ENCODE measurements at regions not wholly inside any gene's neighbourhood (a gene's known extent, or its start where the extent isn't known, plus 50 kb on each side); places are given as distances from the start of the nearest gene placed in this dataset.
"Not testable (repeated sequence)": the region's sequence is repeated elsewhere in the genome, so short reads cannot be mapped to it uniquely, and the experiment has no call there.

- DNase-seq (ENCODE audit: low read depth), result no peak
These were observed 50.6 kb upstream of the SLC44A3 start for GRCh38 chr1:94769551-94769950.

DNA sequence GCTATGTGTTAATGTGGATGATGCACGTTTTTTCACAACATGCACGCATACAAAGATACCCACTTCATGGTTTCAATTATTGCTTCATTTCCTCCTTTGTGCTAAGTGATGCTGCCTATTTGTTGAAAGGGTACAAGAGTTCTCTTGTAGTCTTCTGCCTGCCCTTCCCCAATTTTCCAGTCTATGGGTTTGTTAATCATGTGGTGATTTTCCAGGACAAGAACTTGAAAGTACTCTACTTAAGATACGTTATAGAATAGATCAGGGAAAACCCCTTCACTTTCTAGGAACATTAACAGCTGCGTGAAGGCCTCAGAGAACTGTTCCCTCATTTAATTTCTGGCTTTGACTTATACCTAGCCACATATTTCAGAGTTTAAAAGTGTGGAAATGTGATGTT lies 52.1 kb upstream of the SLC44A3 start:
- no peak for DNase-seq (ENCODE audit: low read depth)

GRCh38 chr1:94765958-94766357 lies 54.2 kb upstream of the SLC44A3 start:
- DNase-seq (ENCODE audit: low read depth), result no peak

DNA sequence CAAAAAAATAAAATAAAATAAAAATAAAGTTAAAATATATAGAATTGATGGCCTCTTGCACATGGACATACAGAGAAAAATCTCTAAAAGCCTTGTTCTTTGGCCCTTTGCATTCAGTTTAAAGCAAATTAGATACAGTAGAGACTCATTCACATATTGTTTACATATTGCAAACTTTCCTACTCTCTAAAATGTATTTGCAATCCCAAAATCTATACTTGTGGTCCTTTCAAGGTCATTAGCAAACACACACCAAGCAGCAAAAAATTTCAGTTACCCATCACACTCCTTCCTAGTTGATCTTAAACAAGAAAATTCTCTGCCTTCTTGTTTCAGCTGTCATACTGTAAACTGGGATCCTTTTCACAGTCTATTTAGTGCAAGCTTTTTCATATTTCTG lies 61.0 kb upstream of the SLC44A3 start:
- DNase-seq (ENCODE audit: low read depth), result no peak

GRCh38 chr1:94757931-94758330 lies 62.2 kb upstream of the SLC44A3 start:
- no peak for DNase-seq (ENCODE audit: low read depth)

DNA sequence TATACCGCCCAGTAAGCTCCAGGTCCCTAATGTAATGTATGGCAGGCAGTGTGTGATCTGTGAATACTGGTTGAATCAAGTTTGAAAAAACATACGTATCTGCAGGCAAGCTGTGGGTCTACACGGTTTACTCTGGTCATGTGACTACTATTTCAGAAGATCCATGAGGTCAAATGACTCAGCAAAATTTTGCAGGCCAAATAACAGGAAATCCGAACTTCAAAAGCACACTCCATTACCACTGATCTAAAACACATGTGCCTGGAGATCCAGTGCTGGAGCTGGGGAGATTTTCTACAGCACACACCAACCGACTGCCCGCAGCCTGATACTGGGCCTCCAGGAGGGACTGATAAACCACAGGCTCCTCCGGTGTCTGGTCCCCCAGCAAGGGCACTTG lies 64.5 kb upstream of the SLC44A3 start:
- DNase-seq (ENCODE audit: low read depth), result no peak

- DNase-seq (ENCODE audit: low read depth), result not testable (repeated sequence)
These were observed 65.1 kb upstream of the SLC44A3 start for GRCh38 chr1:94755016-94755415.

DNA sequence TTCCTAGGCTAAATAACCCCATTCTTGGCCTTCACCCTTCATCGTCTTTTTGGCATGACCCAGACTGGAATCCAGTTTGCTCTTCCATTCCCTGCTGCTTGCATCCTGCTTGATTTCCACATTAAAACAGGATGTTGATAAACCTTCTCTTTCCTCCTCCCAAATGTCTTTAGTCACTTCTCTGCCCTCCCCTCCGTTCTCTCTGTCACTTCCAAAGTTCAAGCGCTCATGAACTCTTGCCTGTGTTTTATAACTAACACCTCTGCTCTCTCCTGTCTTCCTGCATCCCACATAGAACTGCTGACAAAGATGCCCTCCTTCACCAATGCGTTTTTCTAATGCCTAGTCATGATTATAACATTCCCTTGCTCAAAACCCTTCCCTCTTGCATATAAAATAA lies 65.6 kb upstream of the SLC44A3 start:
- DNase-seq (ENCODE audit: low read depth), result no peak

DNA sequence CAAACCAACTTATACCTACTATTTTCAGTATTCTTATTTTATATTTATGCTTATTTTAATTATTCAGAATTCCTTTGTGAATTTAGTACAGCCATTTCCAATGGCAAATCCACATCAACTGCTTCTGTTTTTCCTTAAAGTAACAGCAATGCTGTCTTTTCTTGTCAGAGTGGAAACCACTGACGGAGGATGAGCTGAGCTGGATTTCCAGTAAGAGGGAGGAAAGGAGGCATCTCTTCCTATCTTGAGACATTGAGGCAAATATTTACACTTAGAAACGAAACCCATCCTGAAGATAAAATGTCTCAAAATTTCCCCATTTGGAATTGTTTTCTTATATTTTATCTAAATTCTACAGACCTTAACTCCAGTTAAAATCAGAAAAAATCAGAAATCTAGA lies 66.1 kb upstream of the SLC44A3 start:
- no peak for DNase-seq (ENCODE audit: low read depth)

GRCh38 chr1:94753171-94753972 lies 66.8 kb upstream of the SLC44A3 start:
- no peak for DNase-seq (ENCODE audit: low read depth)

- not testable (repeated sequence) for DNase-seq (ENCODE audit: low read depth)
These were observed 68.7 kb upstream of the SLC44A3 start for GRCh38 chr1:94751483-94751882.

GRCh38 chr1:94746635-94747525 lies 73.3 kb upstream of the SLC44A3 start:
- DNase-seq (ENCODE audit: low read depth), result no peak

- DNase-seq (ENCODE audit: low read depth), result no peak
These were observed 74.4 kb upstream of the SLC44A3 start for GRCh38 chr1:94745742-94746141.

- DNase-seq (ENCODE audit: low read depth), result peak; percentile 74
These were observed 76.3 kb upstream of the SLC44A3 start for GRCh38 chr1:94743862-94744261.

- no peak for DNase-seq (ENCODE audit: low read depth)
These were observed 78.2 kb upstream of the SLC44A3 start for GRCh38 chr1:94741996-94742395.

GRCh38 chr1:94741510-94741909 lies 78.6 kb upstream of the SLC44A3 start:
- DNase-seq (ENCODE audit: low read depth), result no peak

DNA sequence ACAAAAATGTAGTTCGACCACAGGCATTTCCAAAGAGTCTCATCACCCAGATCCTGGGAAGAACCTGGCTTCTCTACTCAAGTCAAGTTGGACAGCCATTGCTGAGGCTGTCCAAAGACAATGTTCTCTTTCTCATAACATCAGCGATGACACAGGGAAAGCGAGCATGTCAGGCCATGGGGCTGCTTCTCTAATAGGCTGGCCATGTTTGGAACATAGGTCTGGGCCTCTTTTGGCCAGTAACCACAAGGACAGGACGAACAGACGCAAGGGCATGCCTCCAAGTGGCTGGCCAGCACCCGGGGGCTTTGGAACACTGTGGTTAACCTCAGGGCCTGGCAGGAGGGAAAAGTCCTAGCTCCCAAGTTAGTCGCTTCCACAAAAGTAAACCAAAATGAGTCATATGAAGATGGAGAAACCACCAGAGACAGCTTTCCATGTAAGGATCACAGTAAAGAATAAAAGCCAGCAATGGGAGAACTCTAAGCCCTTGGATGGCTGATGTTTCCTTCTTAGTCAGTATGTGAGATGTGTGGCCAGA lies 80.6 kb upstream of the SLC44A3 start:
- no peak for DNase-seq (ENCODE audit: low read depth)

GRCh38 chr1:94738371-94738770 lies 81.8 kb upstream of the SLC44A3 start:
- DNase-seq (ENCODE audit: low read depth), result no peak

DNA sequence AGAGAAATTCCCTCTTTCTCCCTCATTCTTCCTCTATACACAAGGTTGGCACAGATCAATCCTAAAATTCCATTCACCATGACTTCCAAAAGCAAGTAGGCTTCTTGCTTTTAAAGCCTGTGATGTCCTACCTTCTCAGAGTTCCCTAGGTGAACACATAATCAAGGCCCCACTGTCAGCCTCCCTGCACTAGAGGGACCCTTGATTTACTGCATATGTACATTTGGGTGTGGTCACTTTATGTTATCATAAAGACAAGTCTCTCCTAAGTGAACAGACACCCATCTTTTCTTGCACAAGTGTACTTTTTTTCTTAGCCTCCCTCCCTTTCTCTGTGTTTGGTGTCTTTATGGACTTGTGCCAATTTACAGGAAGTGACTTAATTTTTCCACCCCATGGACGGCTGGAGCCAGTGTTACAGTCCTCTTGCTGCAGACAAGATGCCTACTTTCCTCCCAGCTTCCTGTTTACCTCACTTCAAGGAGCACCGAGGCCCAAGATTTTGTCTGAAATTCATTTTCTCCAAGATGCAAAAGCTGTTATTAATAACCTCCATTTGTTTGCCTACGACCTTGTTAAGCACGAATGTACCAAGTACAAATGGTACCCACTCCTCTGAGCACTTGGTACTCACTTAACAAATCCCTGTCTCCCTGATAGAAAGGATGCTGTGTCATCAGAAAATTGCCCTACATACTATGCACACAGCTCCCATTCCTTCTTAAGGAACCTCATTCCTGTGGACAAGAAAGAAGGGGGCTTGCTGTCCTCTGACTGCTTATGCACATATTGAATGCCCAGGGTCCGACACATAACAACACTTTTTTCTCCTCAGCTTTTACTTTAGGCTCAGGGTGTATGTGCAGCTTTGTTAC lies 82.8 kb upstream of the SLC44A3 start:
- DNase-seq (ENCODE audit: low read depth), result no peak

- DNase-seq (ENCODE audit: low read depth), result no peak
These were observed 83.6 kb upstream of the SLC44A3 start for GRCh38 chr1:94736549-94736948.

- DNase-seq (ENCODE audit: low read depth), result no peak
These were observed 84.1 kb upstream of the SLC44A3 start for GRCh38 chr1:94736073-94736472.

Data from forelimb muscle (tissue), 1 donor.